ENCODE measurements at regions not wholly inside any gene's neighbourhood (a gene's known extent, or its start where the extent isn't known, plus 50 kb on each side); places are given as distances from the start of the nearest gene placed in this dataset.

DNA sequence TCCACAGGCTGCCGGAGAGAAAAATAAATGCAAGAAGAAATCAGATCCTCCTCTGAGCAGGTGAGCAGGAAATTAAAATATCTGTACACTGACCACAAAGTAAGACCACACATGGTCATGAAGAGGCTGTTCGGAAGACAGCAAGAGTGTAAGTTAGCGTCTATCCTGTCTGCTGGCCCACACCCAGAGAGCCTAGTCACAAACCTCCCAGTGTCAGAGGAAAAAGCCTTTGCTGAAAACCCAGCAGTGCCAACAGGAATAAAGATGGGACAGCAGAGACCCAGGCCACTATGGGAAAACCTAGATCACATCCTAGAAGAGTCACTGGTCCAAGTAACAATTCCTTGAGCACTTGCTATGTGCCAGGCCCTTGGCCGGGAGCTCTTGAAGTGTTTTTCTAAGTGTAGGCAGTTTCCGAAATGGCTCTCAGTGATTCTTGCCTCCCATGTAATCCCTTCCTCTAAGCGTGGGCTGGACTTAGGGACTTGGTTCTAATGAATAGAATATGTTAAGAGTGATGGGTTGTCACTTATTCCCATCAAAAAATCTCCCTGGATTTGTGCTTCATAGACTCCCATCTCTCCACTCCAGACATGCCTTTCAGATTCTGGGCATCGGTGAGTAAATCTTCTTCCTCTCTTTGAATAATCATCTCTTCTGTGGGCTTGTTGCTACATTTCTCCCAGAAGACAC, 110.9 kb upstream of the PKDCC start:
- no peak overlapping the region for H3K4me3 ChIP-seq (ENCODE audit: low read length in 2 of 2)
- H3K4me1 ChIP-seq (ENCODE audit: control insufficient read depth in 2 of 2, insufficient read depth in 2 of 2, low read length in 2 of 2), result peaks cover 0 to 2% of the 10 kb centered on the region in 2 donors
- H3K36me3 ChIP-seq (ENCODE audit: control insufficient read depth in 2 of 2, insufficient read depth in 2 of 2, low read length in 2 of 2), result no peaks in the 10 kb centered on the region
- H3K27me3 ChIP-seq (ENCODE audit: control insufficient read depth in 2 of 2, insufficient read depth in 2 of 2, low read length in 2 of 2), result no peaks in the 10 kb centered on the region
- no peak overlapping the region for H3K27ac ChIP-seq (ENCODE audit: low read depth in 2 of 2, low read length in 2 of 2)
- H3K9me3 ChIP-seq (ENCODE audit: control insufficient read depth in 2 of 2, low read length in 2 of 2), result no peaks in the 10 kb centered on the region
- no peak overlapping the region for H3K9ac ChIP-seq (ENCODE audit: low read depth in 1 of 2, low read length in 2 of 2)

GRCh38 chr2:41937464-41937906, 110.3 kb upstream of the PKDCC start:
- H3K9ac ChIP-seq (ENCODE audit: low read depth in 1 of 2, low read length in 2 of 2), result no peak overlapping the region
- H3K9me3 ChIP-seq (ENCODE audit: control insufficient read depth in 2 of 2, low read length in 2 of 2), result no peaks in the 10 kb centered on the region
- H3K27ac ChIP-seq (ENCODE audit: low read depth in 2 of 2, low read length in 2 of 2), result no peak overlapping the region
- H3K36me3 ChIP-seq (ENCODE audit: control insufficient read depth in 2 of 2, insufficient read depth in 2 of 2, low read length in 2 of 2), result no peaks in the 10 kb centered on the region
- peaks cover 0 to 2% of the 10 kb centered on the region in 2 donors for H3K4me1 ChIP-seq (ENCODE audit: control insufficient read depth in 2 of 2, insufficient read depth in 2 of 2, low read length in 2 of 2)
- no peaks in the 10 kb centered on the region for H3K27me3 ChIP-seq (ENCODE audit: control insufficient read depth in 2 of 2, insufficient read depth in 2 of 2, low read length in 2 of 2)
- no peak overlapping the region for H3K4me3 ChIP-seq (ENCODE audit: low read length in 2 of 2)

GRCh38 chr2:41937921-41938708, 109.7 kb upstream of the PKDCC start:
- H3K27ac ChIP-seq (ENCODE audit: low read depth in 2 of 2, low read length in 2 of 2), result peak overlapping the region in 1 of 2 donors; percentile 21
- H3K9me3 ChIP-seq (ENCODE audit: control insufficient read depth in 2 of 2, low read length in 2 of 2), result no peaks in the 10 kb centered on the region
- H3K27me3 ChIP-seq (ENCODE audit: control insufficient read depth in 2 of 2, insufficient read depth in 2 of 2, low read length in 2 of 2), result no peaks in the 10 kb centered on the region
- H3K4me3 ChIP-seq (ENCODE audit: low read length in 2 of 2), result no peak overlapping the region
- H3K9ac ChIP-seq (ENCODE audit: low read depth in 1 of 2, low read length in 2 of 2), result no peak overlapping the region
- no peaks in the 10 kb centered on the region for H3K36me3 ChIP-seq (ENCODE audit: control insufficient read depth in 2 of 2, insufficient read depth in 2 of 2, low read length in 2 of 2)
- H3K4me1 ChIP-seq (ENCODE audit: control insufficient read depth in 2 of 2, insufficient read depth in 2 of 2, low read length in 2 of 2), result peaks cover 0 to 2% of the 10 kb centered on the region in 2 donors

DNA sequence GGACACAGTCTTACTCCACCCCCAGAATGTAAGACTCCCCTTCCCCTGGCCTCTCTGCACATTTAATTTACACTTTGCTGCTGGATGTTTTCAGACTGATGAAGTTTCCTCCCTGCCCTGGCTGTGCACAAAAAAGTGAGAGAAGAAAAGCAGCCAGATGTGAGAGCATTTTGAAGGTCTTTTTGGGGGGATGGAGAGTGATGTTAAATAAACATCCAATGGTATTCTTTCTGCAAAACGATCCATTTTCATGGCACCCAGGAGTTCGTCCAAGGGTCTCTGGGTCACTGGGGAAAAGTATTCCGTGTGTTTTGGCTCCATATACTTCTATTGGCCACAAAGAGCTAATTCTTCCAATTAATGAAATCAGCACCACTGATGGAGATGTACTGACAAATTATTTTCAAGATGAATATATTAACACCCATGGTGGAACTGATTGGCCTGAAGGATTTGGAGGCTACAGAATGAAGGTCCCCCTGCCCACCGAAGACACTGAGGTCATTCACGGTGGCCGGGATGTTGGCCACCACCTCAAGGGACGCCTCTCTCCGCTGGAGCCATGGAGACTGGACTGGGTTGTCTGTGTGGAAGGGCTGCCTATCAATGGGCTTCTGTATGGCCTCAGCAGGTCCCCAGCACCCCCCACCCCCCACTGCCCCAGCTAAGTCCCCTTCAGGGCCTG, 107.6 kb upstream of the PKDCC start:
- Histone ChIP-seq H3K9me3 (ENCODE audit: control insufficient read depth in 2 of 2, low read length in 2 of 2) (no peaks in the 10 kb centered on the region), H3K4me3 (ENCODE audit: low read length in 2 of 2) (no peak overlapping the region), H3K4me1 (ENCODE audit: control insufficient read depth in 2 of 2, insufficient read depth in 2 of 2, low read length in 2 of 2) (no peaks in the 10 kb centered on the region), H3K27me3 (ENCODE audit: control insufficient read depth in 2 of 2, insufficient read depth in 2 of 2, low read length in 2 of 2) (no peaks in the 10 kb centered on the region), H3K27ac (ENCODE audit: low read depth in 2 of 2, low read length in 2 of 2) (no peak overlapping the region), H3K36me3 (ENCODE audit: control insufficient read depth in 2 of 2, insufficient read depth in 2 of 2, low read length in 2 of 2) (no peaks in the 10 kb centered on the region), H3K9ac (ENCODE audit: low read depth in 1 of 2, low read length in 2 of 2) (no peak overlapping the region)

GRCh38 chr2:41940745-41941063, 107.1 kb upstream of the PKDCC start:
- Histone ChIP-seq H3K27ac (ENCODE audit: low read depth in 2 of 2, low read length in 2 of 2) (no peak overlapping the region), H3K9ac (ENCODE audit: low read depth in 1 of 2, low read length in 2 of 2) (no peak overlapping the region), H3K27me3 (ENCODE audit: control insufficient read depth in 2 of 2, insufficient read depth in 2 of 2, low read length in 2 of 2) (no peaks in the 10 kb centered on the region), H3K36me3 (ENCODE audit: control insufficient read depth in 2 of 2, insufficient read depth in 2 of 2, low read length in 2 of 2) (no peaks in the 10 kb centered on the region), H3K4me3 (ENCODE audit: low read length in 2 of 2) (no peak overlapping the region), H3K9me3 (ENCODE audit: control insufficient read depth in 2 of 2, low read length in 2 of 2) (no peaks in the 10 kb centered on the region), H3K4me1 (ENCODE audit: control insufficient read depth in 2 of 2, insufficient read depth in 2 of 2, low read length in 2 of 2) (no peaks in the 10 kb centered on the region)

DNA sequence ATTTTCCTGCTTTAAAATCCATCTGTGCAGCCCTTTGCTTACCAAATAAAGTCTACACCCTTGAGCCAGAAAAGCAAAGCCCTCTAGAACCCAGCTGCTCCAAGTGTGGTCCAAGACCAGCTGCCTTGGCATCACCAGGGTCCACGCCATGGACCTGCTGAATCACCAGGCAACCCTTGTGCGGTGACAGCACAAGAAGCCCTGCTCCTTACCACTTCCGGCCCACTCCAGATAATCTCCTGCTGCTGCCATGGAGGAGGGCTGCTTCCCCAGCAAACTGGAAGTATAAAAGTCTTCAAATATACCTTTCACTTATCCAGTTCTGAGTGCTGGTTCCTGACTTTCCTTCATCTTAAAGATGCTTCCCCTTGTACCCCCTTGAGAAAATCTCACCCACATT, 106.0 kb upstream of the PKDCC start:
- Histone ChIP-seq H3K4me1 (ENCODE audit: control insufficient read depth in 2 of 2, insufficient read depth in 2 of 2, low read length in 2 of 2) (no peaks in the 10 kb centered on the region), H3K27me3 (ENCODE audit: control insufficient read depth in 2 of 2, insufficient read depth in 2 of 2, low read length in 2 of 2) (no peaks in the 10 kb centered on the region), H3K27ac (ENCODE audit: low read depth in 2 of 2, low read length in 2 of 2) (no peak overlapping the region), H3K4me3 (ENCODE audit: low read length in 2 of 2) (no peak overlapping the region), H3K9me3 (ENCODE audit: control insufficient read depth in 2 of 2, low read length in 2 of 2) (no peaks in the 10 kb centered on the region), H3K9ac (ENCODE audit: low read depth in 1 of 2, low read length in 2 of 2) (no peak overlapping the region), H3K36me3 (ENCODE audit: control insufficient read depth in 2 of 2, insufficient read depth in 2 of 2, low read length in 2 of 2) (no peaks in the 10 kb centered on the region)

DNA sequence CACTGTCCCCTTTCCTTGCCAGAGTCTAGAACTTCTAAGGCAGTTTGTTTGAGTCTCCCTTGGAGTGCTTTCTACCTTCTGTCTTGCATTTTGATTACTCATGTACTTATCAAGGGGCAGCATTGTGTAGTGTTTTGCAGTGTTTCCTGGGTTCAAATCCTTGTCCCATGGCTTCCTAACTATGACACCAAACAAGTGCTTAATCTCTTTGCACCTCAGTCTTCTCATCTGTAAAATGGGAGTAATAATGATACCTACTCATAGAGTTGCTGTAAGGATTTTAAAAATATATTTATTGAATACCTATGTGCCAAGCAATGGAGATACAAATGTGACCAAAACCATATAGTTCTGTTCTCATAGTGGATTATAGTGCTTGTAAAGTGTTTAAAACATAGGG, 105.5 kb upstream of the PKDCC start:
- Histone ChIP-seq H3K4me1 (ENCODE audit: control insufficient read depth in 2 of 2, insufficient read depth in 2 of 2, low read length in 2 of 2) (no peaks in the 10 kb centered on the region), H3K36me3 (ENCODE audit: control insufficient read depth in 2 of 2, insufficient read depth in 2 of 2, low read length in 2 of 2) (no peaks in the 10 kb centered on the region), H3K4me3 (ENCODE audit: low read length in 2 of 2) (no peak overlapping the region), H3K9ac (ENCODE audit: low read depth in 1 of 2, low read length in 2 of 2) (no peak overlapping the region), H3K9me3 (ENCODE audit: control insufficient read depth in 2 of 2, low read length in 2 of 2) (no peaks in the 10 kb centered on the region), H3K27me3 (ENCODE audit: control insufficient read depth in 2 of 2, insufficient read depth in 2 of 2, low read length in 2 of 2) (no peaks in the 10 kb centered on the region), H3K27ac (ENCODE audit: low read depth in 2 of 2, low read length in 2 of 2) (no peak overlapping the region)

DNA sequence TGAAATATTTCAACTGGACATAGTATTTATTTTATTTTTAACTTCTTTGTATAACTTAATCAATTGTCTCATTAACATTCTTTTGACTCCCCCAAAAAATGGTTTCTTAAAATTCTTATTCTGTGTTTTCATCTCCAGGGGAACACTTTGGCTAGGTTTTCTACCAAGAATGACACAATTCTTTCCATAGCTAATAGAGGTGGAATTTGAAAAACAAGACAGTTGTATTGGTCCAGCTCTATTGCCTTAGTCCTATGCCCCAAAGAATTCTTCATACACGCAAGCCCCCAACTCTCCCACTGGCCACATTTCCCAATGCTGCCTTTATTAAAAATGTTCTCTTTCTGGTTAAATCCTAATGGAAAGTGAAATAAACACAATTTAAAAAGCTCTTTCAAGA, 104.7 kb upstream of the PKDCC start:
- no peaks in the 10 kb centered on the region for H3K9me3 ChIP-seq (ENCODE audit: control insufficient read depth in 2 of 2, low read length in 2 of 2)
- no peaks in the 10 kb centered on the region for H3K36me3 ChIP-seq (ENCODE audit: control insufficient read depth in 2 of 2, insufficient read depth in 2 of 2, low read length in 2 of 2)
- H3K27ac ChIP-seq (ENCODE audit: low read depth in 2 of 2, low read length in 2 of 2), result no peak overlapping the region
- no peak overlapping the region for H3K9ac ChIP-seq (ENCODE audit: low read depth in 1 of 2, low read length in 2 of 2)
- H3K4me3 ChIP-seq (ENCODE audit: low read length in 2 of 2), result no peak overlapping the region
- no peaks in the 10 kb centered on the region for H3K27me3 ChIP-seq (ENCODE audit: control insufficient read depth in 2 of 2, insufficient read depth in 2 of 2, low read length in 2 of 2)
- no peaks in the 10 kb centered on the region for H3K4me1 ChIP-seq (ENCODE audit: control insufficient read depth in 2 of 2, insufficient read depth in 2 of 2, low read length in 2 of 2)

GRCh38 chr2:41944220-41944880, 103.5 kb upstream of the PKDCC start:
- no peak overlapping the region for H3K27ac ChIP-seq (ENCODE audit: low read depth in 2 of 2, low read length in 2 of 2)
- H3K27me3 ChIP-seq (ENCODE audit: control insufficient read depth in 2 of 2, insufficient read depth in 2 of 2, low read length in 2 of 2), result no peaks in the 10 kb centered on the region
- no peaks in the 10 kb centered on the region for H3K36me3 ChIP-seq (ENCODE audit: control insufficient read depth in 2 of 2, insufficient read depth in 2 of 2, low read length in 2 of 2)
- no peaks in the 10 kb centered on the region for H3K4me1 ChIP-seq (ENCODE audit: control insufficient read depth in 2 of 2, insufficient read depth in 2 of 2, low read length in 2 of 2)
- no peaks in the 10 kb centered on the region for H3K9me3 ChIP-seq (ENCODE audit: control insufficient read depth in 2 of 2, low read length in 2 of 2)
- H3K4me3 ChIP-seq (ENCODE audit: low read length in 2 of 2), result no peak overlapping the region
- no peak overlapping the region for H3K9ac ChIP-seq (ENCODE audit: low read depth in 1 of 2, low read length in 2 of 2)

Data from mucosa of rectum (tissue), 2 donors.